ENCODE measurements at regions not wholly inside any gene's neighbourhood (a gene's known extent, or its start where the extent isn't known, plus 50 kb on each side); places are given as distances from the start of the nearest gene placed in this dataset.

DNA sequence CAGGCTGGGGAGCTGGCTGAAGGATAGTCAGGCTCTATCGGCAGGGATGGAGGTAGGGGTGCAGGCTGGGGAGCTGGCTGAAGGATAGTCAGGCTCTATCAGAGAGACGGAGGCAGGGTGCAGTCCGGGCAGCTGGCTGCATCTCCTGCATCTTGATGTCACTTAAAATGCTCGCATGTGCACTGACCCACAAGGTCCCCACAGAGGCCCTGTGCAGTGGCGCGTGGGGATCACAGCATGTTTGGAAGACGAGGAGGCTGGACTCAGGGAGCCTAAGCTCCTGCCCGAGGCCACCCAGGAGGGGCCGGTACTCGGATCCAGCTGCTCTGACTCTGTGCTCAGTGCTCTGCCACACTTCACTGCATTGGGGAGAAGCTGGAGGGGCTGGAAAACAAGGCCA, 189.0 kb upstream of the HDAC4 start:
- no peak overlapping the region for H3K27ac ChIP-seq
- H3K9me3 ChIP-seq: no peaks in the 10 kb centered on the region
- 84% methylated on average over 7 of the region's 10 CpGs for WGBS
- DNase-seq (ENCODE audit: low spot score in 2 of 2): peak in 1 of 2 donors; percentile 51
- H3K36me3 ChIP-seq: no peaks in the 10 kb centered on the region
- no peak for TF ChIP-seq POLR2AphosphoS5 (IDR thresholded peaks at IDR 0.05)
- TF ChIP-seq EP300 (IDR thresholded peaks at IDR 0.05): no peak
- no peak for TF ChIP-seq POLR2A (IDR thresholded peaks at IDR 0.05)
- TF ChIP-seq, protein P1, sequence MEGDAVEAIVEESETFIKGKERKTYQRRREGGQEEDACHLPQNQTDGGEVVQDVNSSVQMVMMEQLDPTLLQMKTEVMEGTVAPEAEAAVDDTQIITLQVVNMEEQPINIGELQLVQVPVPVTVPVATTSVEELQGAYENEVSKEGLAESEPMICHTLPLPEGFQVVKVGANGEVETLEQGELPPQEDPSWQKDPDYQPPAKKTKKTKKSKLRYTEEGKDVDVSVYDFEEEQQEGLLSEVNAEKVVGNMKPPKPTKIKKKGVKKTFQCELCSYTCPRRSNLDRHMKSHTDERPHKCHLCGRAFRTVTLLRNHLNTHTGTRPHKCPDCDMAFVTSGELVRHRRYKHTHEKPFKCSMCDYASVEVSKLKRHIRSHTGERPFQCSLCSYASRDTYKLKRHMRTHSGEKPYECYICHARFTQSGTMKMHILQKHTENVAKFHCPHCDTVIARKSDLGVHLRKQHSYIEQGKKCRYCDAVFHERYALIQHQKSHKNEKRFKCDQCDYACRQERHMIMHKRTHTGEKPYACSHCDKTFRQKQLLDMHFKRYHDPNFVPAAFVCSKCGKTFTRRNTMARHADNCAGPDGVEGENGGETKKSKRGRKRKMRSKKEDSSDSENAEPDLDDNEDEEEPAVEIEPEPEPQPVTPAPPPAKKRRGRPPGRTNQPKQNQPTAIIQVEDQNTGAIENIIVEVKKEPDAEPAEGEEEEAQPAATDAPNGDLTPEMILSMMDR (IDR thresholded peaks at IDR 0.05): no peak
- H3K4me1 ChIP-seq: no peaks in the 10 kb centered on the region
- H3K4me3 ChIP-seq: no peak overlapping the region
- peaks cover 4% of the 10 kb centered on the region for H3K27me3 ChIP-seq

DNA sequence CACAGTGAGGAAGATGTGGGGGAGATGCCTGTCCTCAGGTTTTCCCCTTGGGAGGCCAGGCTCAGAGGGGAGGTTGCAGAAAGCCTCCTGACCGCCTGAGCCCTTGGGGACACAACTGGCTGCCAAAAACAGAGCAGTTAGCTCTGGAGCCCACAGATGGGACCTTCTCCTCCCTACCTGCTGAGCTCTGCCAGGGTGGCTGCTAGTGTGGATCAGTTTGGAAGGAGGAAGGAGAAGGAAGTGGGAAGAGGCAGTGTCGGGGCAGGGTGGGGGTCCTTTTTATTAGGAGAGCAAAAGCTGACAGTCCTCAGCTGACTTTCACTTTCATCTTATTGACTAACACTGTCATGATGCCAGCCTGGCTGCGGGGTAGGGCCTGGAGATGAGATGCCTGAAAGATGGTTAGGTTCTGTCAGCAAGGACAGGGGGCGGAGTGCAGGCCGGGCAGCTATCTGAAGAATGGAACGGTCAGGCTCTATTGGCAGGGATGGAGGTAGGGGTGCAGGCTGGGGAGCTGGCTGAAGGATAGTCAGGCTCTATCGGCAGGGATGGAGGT, 188.5 kb upstream of the HDAC4 start:
- H3K36me3 ChIP-seq: no peaks in the 10 kb centered on the region
- no peaks in the 10 kb centered on the region for H3K9me3 ChIP-seq
- H3K27me3 ChIP-seq: peaks cover 8% of the 10 kb centered on the region
- WGBS: 71% methylated on average over 6 of the region's 7 CpGs
- H3K4me1 ChIP-seq: no peaks in the 10 kb centered on the region
- TF ChIP-seq, protein P1 (IDR thresholded peaks at IDR 0.05): no peak
- no peak for TF ChIP-seq EP300 (IDR thresholded peaks at IDR 0.05)
- no peak for TF ChIP-seq POLR2A (IDR thresholded peaks at IDR 0.05)
- TF ChIP-seq POLR2AphosphoS5 (IDR thresholded peaks at IDR 0.05): no peak
- no peak overlapping the region for H3K27ac ChIP-seq
- H3K4me3 ChIP-seq: no peak overlapping the region
- DNase-seq (ENCODE audit: low spot score in 2 of 2): peak in 1 of 2 donors; percentile 49

DNA sequence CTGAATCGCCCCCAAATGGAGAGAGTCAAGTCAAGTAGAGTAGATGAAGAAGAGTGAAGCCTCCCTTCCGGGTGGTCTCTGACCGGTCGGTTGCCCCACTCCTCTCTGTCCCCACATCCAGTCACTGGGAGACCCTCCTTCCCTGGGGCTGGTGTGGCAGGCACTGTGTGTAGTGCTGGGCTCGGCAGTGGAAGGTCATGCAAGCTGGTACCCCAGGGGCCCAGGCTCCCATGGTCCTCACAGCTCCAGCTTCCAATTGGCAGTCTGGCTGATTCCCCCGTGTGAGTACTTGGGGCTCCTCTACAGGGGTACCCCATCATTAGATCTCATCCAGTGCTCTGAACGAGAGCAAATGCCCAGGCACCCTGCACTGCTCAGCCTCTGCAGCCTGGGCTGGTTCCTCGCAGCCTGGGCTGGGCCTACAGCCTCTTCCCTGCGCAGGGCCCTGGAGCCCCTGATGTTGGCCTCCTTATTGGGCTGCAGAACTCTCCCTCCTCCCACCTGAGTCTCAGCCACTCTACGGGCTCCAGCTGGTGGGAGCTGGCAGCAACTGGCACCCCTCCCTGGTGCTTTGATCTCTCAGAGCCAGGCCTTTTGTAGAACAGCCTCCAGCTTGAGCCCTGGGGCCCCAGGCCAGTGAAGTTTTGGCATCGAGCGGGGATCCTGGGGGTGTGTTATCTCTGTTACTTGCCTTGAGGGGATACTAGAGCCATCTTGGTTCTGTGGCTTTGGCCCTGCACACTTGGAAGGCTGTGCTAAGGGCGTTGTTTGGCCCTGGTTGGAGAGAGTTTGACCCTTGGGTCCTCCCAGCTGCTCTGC, 187.8 kb upstream of the HDAC4 start:
- DNase-seq (ENCODE audit: low spot score in 2 of 2): peak in 1 of 2 donors; percentile 35
- H3K36me3 ChIP-seq: no peaks in the 10 kb centered on the region
- TF ChIP-seq, protein P1 (IDR thresholded peaks at IDR 0.05): no peak
- TF ChIP-seq POLR2A (IDR thresholded peaks at IDR 0.05): no peak
- no peak for TF ChIP-seq EP300 (IDR thresholded peaks at IDR 0.05)
- no peaks in the 10 kb centered on the region for H3K9me3 ChIP-seq
- 86% methylated on average over 9 of the region's 13 CpGs for WGBS
- no peak overlapping the region for H3K27ac ChIP-seq
- no peaks in the 10 kb centered on the region for H3K4me1 ChIP-seq
- H3K4me3 ChIP-seq: no peak overlapping the region
- H3K27me3 ChIP-seq: peaks cover 8% of the 10 kb centered on the region

DNA sequence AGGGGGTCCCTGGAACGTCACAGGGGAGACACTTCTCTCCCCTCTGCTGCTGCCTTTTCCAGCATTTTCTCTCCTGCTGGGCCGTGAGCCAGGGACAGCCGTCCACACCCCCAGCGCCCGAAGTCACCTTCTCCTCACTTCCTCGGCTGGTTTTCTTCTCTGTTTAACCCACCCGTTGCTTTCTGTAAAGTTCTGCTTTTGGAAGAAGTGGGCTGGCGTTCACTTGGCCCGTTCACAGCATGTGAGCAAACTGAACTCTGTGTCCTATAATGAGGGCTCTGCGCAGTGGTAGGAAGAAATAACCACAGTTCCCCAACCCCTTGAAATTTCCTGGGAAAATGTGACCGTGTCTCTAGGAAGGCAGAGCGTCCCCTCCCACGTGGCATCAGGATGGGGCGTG, 187.0 kb upstream of the HDAC4 start:
- Histone ChIP-seq H3K4me1 (no peaks in the 10 kb centered on the region), H3K27ac (no peak overlapping the region), H3K4me3 (no peak overlapping the region), H3K9me3 (no peaks in the 10 kb centered on the region), H3K27me3 (peaks cover 8% of the 10 kb centered on the region), H3K36me3 (no peaks in the 10 kb centered on the region)
- no peak for DNase-seq (ENCODE audit: low spot score in 2 of 2)
- TF ChIP-seq, protein P1 (IDR thresholded peaks at IDR 0.05): no peak
- no peak for TF ChIP-seq POLR2A (IDR thresholded peaks at IDR 0.05)
- no peak for TF ChIP-seq EP300 (IDR thresholded peaks at IDR 0.05)
- no peak for TF ChIP-seq POLR2AphosphoS5 (IDR thresholded peaks at IDR 0.05)
- 82% methylated on average over 14 of the region's 14 CpGs for WGBS

DNA sequence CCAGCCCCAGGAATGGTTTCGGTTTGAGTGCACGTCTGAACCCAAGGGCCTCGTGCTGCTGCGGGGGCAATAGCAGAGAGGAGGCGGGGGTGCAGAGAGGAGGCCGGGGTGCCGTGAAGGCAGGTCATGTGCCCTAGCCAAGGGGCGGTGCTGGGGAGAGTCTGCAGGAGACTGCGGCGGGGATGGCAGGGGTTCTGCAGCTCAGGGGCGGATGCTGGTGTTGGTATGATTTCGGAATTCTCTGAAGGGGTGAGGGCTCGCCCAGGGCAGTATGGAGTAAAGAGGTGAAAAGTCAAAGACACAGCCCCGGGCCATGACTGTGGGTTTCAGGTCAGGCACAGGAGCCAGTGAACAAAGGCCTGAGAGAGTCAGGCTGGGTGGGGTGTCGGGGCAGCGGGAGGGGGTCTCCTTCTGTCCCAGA, 186.5 kb upstream of the HDAC4 start:
- Histone ChIP-seq H3K36me3 (no peaks in the 10 kb centered on the region), H3K9me3 (no peaks in the 10 kb centered on the region), H3K27me3 (peaks cover 8% of the 10 kb centered on the region), H3K27ac (no peak overlapping the region), H3K4me1 (no peaks in the 10 kb centered on the region), H3K4me3 (no peak overlapping the region)
- WGBS: 86% methylated on average over 16 of the region's 16 CpGs
- no peak for TF ChIP-seq POLR2A (IDR thresholded peaks at IDR 0.05)
- TF ChIP-seq, protein P1 (IDR thresholded peaks at IDR 0.05): no peak
- no peak for TF ChIP-seq EP300 (IDR thresholded peaks at IDR 0.05)
- no peak for TF ChIP-seq POLR2AphosphoS5 (IDR thresholded peaks at IDR 0.05)
- no peak for DNase-seq (ENCODE audit: low spot score in 2 of 2)

All from suprapubic skin (tissue), 4 donors.